D721Med (cell line): ENCODE measurements at regions not wholly inside any gene's neighbourhood (a gene's known extent, or its start where the extent isn't known, plus 50 kb on each side); places are given as distances from the start of the nearest gene placed in this dataset.

ENCODE experiments used
- DNase-seq: peaks from one replicate; pipeline ENCODE4 v3.0.0; 2011; ENCODE audit warnings: low spot score; ENCODE audit not compliant: insufficient read length
- FAIRE-seq: peaks from 2 replicates; lab custom pipeline; 2011; peaks lifted over from hg19 to GRCh38; lab: Jason Lieb, UNC
- CTCF ChIP-seq: IDR thresholded peaks from 2 replicates; pipeline ENCODE4 v1.5.1; 2012; ENCODE audit warnings: mild to moderate bottlenecking, control low read depth; ENCODE audit not compliant: insufficient read depth; ENCODE audit errors: missing control alignments

DNA sequence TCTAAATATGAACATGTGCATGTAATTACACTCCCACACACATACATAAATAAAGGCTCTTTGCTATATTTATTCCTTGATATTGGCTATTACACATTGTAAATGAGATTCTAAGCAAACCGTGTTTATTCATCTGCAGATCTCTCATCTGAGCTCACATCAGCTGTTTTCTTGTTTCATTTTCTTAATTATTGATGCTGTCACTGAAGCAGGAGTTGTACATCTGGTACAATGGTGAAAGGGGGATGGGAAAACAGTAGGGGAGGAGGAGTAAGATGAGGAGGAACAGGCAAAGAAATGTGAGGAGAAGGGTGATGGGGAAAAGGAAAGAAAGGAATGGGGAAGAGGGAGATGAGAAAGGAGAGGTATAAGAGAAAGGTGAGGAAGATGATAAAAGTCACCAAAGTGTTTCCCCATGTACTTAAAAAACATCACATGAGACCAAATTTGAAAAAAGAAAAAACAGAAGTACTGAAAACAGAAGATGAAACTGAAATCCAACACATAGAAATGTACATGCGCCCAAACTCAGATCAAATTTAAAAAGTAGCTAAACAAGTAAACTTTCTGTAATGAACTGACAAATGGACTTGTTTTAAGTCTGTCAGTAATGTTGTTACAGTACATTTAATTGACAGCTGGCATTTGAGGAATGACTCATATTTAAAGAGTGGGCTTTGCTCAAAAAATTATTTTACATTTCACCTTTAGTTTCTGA is 472.2 kb downstream of the ARL4A start:
- TF ChIP-seq CTCF = no peak
- FAIRE-seq (no peak), DNase-seq (no peak)

- DNase-seq (no peak), FAIRE-seq (no peak)
- no peak for TF ChIP-seq CTCF
Observed at GRCh38 chr7:13161125-13161524, 473.7 kb downstream of the ARL4A start.

GRCh38 chr7:13165854-13166253 is 478.4 kb downstream of the ARL4A start:
- TF ChIP-seq CTCF = no peak
- DNase-seq (no peak), FAIRE-seq (no peak)

GRCh38 chr7:13166801-13167200 is 479.4 kb downstream of the ARL4A start:
- TF ChIP-seq CTCF = no peak
- no peak for DNase-seq
- FAIRE-seq = no peak

GRCh38 chr7:13169356-13169755 is 481.9 kb downstream of the ARL4A start:
- FAIRE-seq (no peak), DNase-seq (no peak)
- no peak for TF ChIP-seq CTCF

DNA sequence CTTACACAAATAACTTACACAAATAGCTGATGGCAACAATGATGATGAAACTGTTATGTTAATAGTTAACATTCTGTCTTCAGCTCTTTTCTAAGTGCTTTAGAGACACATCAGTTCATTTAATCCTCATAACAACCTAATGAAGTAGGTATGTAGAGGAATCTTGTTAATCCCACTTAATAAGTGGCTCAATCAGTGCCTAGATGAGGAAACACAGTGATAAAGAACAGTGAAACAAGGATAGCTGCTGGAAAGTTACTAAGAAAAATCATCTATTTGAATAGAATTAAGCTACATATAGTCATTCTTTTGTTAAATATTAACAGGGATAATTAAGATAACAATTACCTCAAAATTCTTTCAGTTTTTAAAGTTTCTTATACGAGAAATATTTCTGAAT is 487.6 kb downstream of the ARL4A start:
- peak; percentile 56 for FAIRE-seq

More for the DNA sequence above, 487.6 kb downstream of the ARL4A start:
- DNase-seq = no peak
- no peak for TF ChIP-seq CTCF
